GM15510 (cell line): ENCODE measurements at regions not wholly inside any gene's neighbourhood (a gene's known extent, or its start where the extent isn't known, plus 50 kb on each side); places are given as distances from the start of the nearest gene placed in this dataset.

ENCODE experiments used
- POLR2A ChIP-seq: IDR thresholded peaks from 3 replicates; pipeline ENCODE4 v1.6.1; 2011; ENCODE audit warnings: borderline replicate concordance; ENCODE audit not compliant: insufficient read length; ENCODE audit errors: extremely low read depth

- TF ChIP-seq POLR2A, result no peak
Measured at GRCh38 chr4:14269824-14270223, 642.3 kb upstream of the BOD1L1 start.

- TF ChIP-seq POLR2A, result no peak
Measured at GRCh38 chr4:14272206-14272605, 644.7 kb upstream of the BOD1L1 start.

GRCh38 chr4:14277505-14277904 lies 650.0 kb upstream of the BOD1L1 start:
- TF ChIP-seq POLR2A, result no peak

- TF ChIP-seq POLR2A, result no peak
Measured at GRCh38 chr4:14280567-14280966, 653.0 kb upstream of the BOD1L1 start.

GRCh38 chr4:14284578-14284977 lies 657.1 kb upstream of the BOD1L1 start:
- TF ChIP-seq POLR2A, result no peak

- no peak for TF ChIP-seq POLR2A
Measured at GRCh38 chr4:14289708-14290107, 662.2 kb upstream of the BOD1L1 start.

- no peak for TF ChIP-seq POLR2A
Measured at GRCh38 chr4:14293582-14293981, 666.1 kb upstream of the BOD1L1 start.

- TF ChIP-seq POLR2A, result no peak
Measured at GRCh38 chr4:14294611-14295010, 667.1 kb upstream of the BOD1L1 start.

- TF ChIP-seq POLR2A, result no peak
Measured at GRCh38 chr4:14299166-14299565, 671.6 kb upstream of the BOD1L1 start.

- no peak for TF ChIP-seq POLR2A
Measured at GRCh38 chr4:14302021-14302420, 674.5 kb upstream of the BOD1L1 start.

GRCh38 chr4:14303856-14304255 lies 676.3 kb upstream of the BOD1L1 start:
- TF ChIP-seq POLR2A, result no peak

GRCh38 chr4:14308229-14308651 lies 680.7 kb upstream of the BOD1L1 start:
- TF ChIP-seq POLR2A, result no peak

- no peak for TF ChIP-seq POLR2A
Measured at GRCh38 chr4:14309431-14309830, 681.9 kb upstream of the BOD1L1 start.

GRCh38 chr4:14313757-14314156 lies 686.2 kb upstream of the BOD1L1 start:
- no peak for TF ChIP-seq POLR2A

- TF ChIP-seq POLR2A, result no peak
Measured at GRCh38 chr4:14315129-14315528, 687.2 kb upstream of the CPEB2 start.

GRCh38 chr4:14317351-14317750 lies 684.9 kb upstream of the CPEB2 start:
- TF ChIP-seq POLR2A, result no peak

GRCh38 chr4:14318671-14319070 lies 683.6 kb upstream of the CPEB2 start:
- TF ChIP-seq POLR2A, result no peak
